DMS153 (cell line): ENCODE measurements at regions not wholly inside any gene's neighbourhood (a gene's known extent, or its start where the extent isn't known, plus 50 kb on each side); places are given as distances from the start of the nearest gene placed in this dataset.

Source experiments
- DNase-seq: peaks from one replicate; lab custom pipeline; 2025; lab: John Stamatoyannopoulos, UW

- no peak for DNase-seq
Observed at GRCh38 chr3:124577494-124578167, 152.6 kb upstream of the UMPS start.

- DNase-seq, result no peak
Observed at GRCh38 chr3:124579641-124580040, 150.6 kb upstream of the UMPS start.

- no peak for DNase-seq
Observed at GRCh38 chr3:124582196-124582595, 148.1 kb upstream of the UMPS start.

- DNase-seq, result no peak
Observed at GRCh38 chr3:124582621-124583395, 147.4 kb upstream of the UMPS start.

GRCh38 chr3:124584245-124584551 lies 146.1 kb upstream of the UMPS start:
- DNase-seq, result no peak

GRCh38 chr3:124584552-124585391 lies 145.5 kb upstream of the UMPS start:
- DNase-seq, result no peak

- no peak for DNase-seq
Observed at GRCh38 chr3:124586126-124587052, 143.9 kb upstream of the UMPS start.

GRCh38 chr3:124587053-124587408 lies 143.2 kb upstream of the UMPS start:
- DNase-seq, result no peak

- no peak for DNase-seq
Observed at GRCh38 chr3:124588036-124588435, 142.2 kb upstream of the UMPS start.

GRCh38 chr3:124588794-124589193 lies 141.5 kb upstream of the UMPS start:
- no peak for DNase-seq

GRCh38 chr3:124591699-124592098 lies 138.6 kb upstream of the UMPS start:
- no peak for DNase-seq

- no peak for DNase-seq
Observed at GRCh38 chr3:124592658-124593441, 137.4 kb upstream of the UMPS start.

GRCh38 chr3:124593442-124593829 lies 136.8 kb upstream of the UMPS start:
- DNase-seq, result no peak

- DNase-seq, result no peak
Observed at GRCh38 chr3:124594581-124594980, 135.7 kb upstream of the UMPS start.

GRCh38 chr3:124597273-124597672 lies 133.0 kb upstream of the UMPS start:
- no peak for DNase-seq

GRCh38 chr3:124597979-124598378 lies 132.3 kb upstream of the UMPS start:
- DNase-seq, result no peak

GRCh38 chr3:124599147-124599765 lies 131.0 kb upstream of the UMPS start:
- no peak for DNase-seq

GRCh38 chr3:124599779-124600693 lies 130.2 kb upstream of the UMPS start:
- DNase-seq, result no peak

GRCh38 chr3:124600765-124601164 lies 129.5 kb upstream of the UMPS start:
- DNase-seq, result no peak

- DNase-seq, result no peak
Observed at GRCh38 chr3:124601190-124601589, 129.1 kb upstream of the UMPS start.
